Erythroblast (primary cell): ENCODE measurements at regions not wholly inside any gene's neighbourhood (a gene's known extent, or its start where the extent isn't known, plus 50 kb on each side); places are given as distances from the start of the nearest gene placed in this dataset.

Source experiments
- GATA1 ChIP-seq: IDR thresholded peaks from 2 replicates; pipeline ENCODE4 v1.6.1; 2011; ENCODE audit warnings: low read depth, mild to moderate bottlenecking, control low read depth, low read length, moderate library complexity
- POLR2A ChIP-seq: IDR thresholded peaks from 2 replicates; pipeline ENCODE4 v1.6.1; 2011; ENCODE audit warnings: mild to moderate bottlenecking, low read length

DNA sequence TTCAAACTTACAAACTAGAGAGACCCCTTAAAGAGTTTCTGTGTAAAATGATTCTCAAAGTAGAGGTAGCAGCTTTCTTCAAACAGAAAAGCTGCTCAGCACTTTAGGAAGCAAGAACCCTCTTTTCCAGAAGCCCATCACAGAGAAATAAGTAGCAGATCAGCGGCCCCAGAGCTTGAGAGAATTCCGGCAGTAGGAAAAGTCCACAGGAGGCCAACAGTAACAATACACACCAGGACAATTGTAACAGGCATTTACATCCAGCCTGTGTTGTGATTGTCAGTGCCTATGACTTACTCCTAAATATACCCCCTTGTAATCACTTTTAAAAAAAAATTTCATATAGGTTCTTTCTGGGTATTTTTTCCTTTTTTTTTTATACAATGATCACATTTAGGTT, 161.4 kb upstream of the ACVR2A start:
- no peak for TF ChIP-seq POLR2A
- no peak for TF ChIP-seq GATA1
